HT-29 (cell line): ENCODE measurements at regions not wholly inside any gene's neighbourhood (a gene's known extent, or its start where the extent isn't known, plus 50 kb on each side); places are given as distances from the start of the nearest gene placed in this dataset.
"Not testable (repeated sequence)": the region's sequence is repeated elsewhere in the genome, so short reads cannot be mapped to it uniquely, and the experiment has no call there.

Experiments
- DNase-seq: peaks from one replicate; pipeline ENCODE4 v3.0.0-alpha.2; 2015; ENCODE audit warnings: low spot score

DNA sequence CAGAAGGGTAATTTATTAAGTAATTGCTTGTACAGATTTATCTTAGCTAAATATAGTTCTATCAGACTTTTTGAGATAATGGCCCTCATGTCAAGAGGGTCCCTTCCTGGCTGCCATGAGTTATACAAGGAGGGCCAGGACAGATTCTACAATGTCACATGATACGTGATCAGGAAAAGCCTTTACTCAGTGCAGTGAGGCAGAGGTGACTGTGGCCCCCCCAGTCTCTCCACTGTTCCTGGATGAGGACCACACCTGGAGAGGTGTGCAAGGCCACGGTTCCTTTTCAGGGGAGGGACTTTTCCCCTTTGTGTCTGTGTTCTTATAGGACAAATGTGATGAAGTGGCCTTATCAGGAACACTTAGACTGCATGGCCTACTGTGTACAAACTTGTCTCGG is 54.3 kb upstream of the LRCH1 start:
- no peak for DNase-seq

DNA sequence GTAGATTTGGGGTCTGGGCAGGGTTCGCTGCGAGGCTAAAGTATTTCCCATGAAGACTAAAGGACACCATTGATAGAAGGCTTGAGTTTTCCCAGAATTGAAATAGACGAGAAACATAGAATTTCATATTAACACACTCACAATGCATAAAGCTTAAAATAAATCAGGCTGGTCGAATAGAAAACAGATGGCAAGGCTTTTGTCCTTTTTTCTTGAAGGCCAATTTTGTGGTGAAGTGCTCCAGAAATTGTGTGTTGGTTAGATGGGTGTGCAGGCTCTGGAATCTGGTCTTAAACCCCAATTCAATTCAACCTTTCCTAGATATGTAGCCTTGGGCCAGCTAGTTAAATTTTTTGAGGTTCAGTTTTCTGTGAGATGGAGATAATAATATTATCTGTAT is 56.9 kb upstream of the LRCH1 start:
- DNase-seq: no peak

DNA sequence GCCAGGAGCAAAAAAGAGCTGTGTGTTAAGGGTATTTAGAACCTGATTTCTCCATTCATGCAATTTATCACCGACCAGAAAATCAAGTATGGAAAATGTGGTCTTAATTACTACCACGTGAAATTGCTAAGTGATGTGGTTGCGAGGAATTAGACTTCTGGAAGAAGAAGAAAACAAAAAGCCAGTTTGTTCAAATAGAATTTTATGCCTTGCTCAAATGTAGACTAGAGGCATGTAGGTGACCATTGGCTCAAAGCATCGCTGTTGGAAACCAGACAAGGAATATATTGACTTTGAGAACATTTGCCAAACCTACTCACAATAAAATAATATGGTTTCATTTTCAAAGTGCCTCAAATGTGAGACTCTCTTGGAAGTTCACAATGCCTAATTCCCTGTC is 57.3 kb upstream of the LRCH1 start:
- DNase-seq: no peak

DNA sequence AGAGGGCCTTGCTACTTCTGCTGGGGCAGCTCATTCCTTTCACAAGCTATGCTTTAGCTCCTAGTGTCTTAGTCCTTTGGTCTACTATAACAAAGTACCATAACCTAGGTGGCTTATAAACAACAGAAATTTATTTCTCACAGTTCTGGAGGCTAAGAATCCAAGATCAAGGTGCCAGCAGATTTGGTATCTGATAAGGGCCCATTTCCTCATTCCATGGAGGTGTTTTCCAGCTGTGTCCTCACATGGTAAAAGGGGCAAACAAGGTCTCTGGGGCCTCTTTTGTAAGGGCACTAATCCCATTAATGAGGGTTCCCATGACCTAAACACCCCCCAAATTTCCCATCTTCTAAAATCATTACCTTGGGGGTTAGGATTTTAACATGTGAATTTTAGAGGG is 57.9 kb upstream of the LRCH1 start:
- DNase-seq: peak; percentile 15

DNA sequence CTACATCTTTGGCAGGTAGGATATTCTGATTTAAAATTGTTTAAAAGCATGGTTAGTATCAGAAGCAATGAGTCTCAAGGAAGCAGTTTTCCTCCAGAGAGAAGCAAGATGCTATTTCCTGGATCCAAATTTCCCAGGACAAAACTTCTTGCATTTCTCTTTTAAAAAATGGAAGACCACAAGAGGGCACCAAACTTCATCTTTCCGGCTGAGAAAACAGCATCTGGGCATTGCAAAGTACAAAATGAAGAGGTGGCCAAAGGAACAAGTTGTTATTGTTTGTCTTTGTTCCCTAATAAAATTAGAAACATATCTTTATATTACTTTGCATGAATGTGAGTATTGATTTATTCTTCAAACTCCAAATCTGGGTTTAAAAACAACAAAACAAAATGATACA is 60.0 kb upstream of the LRCH1 start:
- peak; percentile 82 for DNase-seq

DNA sequence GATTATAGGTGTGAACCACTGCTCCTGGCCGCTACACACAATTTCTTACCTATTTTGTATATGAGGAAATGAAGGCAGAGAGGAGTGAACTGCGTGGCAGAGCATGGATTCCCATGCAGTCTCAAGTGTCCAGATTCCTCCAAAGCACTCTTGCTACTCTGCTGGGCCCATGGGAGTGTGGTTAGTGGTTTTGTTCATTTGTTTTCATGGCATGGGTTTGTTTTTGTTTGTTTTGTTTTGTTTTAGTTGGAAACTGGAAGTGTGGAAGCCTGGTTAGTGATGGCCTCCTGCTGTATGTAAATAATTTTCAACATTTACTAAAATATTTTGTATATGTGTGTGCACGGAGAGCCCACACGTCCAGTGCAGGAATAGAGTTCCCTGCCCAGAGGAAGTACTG is 61.3 kb upstream of the LRCH1 start:
- no peak for DNase-seq

DNA sequence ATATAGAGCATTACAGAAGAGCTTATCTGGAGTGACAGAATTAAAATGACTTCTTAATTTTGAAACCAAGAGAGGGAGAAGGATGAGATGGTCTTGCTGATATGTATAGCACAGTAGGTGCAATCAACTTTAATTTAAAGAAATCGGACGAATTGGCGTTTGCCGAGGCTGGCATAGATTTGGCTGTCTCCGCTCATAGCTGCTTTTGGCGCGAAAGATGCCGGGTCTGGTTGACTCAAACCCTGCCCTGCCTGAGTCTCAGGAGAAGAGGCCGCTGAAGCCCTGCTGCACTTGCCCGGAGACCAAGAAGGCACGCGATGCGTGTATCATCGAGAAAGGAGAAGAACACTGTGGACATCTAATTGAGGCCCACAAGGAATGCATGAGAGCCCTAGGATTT is 62.3 kb upstream of the LRCH1 start:
- DNase-seq: not testable (repeated sequence)

DNA sequence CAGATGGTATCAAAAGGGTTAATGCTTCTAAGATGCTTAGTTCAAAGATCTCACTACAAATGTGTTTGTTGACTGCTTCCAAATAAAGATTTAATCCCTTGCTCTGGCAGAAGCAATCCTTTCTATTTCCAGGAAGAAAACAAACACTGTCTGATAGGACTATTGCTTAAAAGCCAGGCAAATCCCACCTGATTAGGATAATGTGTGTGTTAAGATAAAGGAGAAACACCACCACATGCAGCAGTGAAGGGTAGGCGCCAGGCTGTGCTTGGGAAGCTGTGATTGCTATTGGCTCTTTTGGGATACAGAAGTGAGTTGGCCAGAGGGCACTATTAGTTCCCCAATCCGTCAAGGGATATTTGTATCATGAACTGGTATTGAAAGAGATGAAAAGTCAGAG is 62.8 kb upstream of the LRCH1 start:
- DNase-seq: no peak

DNA sequence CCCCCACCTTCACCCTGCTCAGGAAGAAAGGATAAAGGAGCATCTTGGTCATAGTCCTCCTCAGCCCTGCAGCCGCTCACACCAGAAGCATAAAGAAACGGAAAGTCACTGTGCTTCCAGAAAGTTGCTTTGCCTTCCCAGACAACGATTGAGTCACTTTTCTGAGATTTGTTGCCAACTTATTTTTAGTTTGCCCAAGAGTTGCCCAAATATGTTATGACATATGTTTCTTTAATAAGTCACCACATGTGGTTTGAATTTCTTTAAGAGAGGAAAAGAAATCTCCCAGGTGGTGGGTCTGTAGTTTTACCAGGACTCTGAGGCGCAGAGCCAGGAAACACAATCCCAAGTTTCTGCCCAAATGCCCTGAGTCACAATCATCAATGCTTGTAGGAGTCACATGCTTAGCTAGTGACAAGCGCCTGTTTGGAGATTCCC is 63.4 kb upstream of the LRCH1 start:
- DNase-seq: no peak

DNA sequence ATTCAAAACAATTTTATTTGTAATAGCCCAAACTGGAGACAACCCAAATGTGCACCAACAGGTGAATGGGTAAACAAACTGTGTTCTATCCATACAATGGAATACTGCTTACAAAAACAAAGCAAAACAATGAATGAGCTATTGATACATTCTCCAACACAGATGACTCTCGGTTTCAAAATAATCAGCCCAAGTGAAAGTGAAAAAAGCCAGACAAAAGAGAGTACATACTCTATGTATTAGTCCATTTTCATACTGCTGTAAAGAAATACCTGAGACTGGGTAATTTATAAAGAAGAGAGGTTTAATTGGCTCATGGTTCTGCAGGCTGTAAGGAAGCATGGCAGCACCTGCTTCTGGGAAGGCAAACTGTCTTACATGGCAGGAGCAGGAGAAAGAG is 65.2 kb upstream of the LRCH1 start:
- DNase-seq: no peak

DNA sequence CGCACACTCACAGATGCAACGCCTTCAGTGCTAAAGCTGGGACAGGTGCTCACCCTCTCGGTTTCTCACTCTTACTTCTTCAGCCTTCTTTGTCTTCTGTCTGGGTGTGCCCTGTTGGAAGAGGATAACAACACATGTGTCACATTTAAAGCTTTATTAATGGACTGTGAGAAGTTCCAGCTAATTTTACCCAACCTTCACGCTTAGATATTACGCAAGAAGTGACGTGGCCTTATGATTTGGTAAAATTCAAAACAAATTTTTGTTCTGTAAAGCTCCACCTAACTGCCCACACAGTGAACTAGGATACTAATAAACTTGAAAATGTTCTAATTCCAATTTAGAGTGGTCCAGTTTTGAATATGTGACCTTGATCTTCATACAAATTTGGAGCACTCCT is 66.7 kb upstream of the LRCH1 start:
- no peak for DNase-seq

DNA sequence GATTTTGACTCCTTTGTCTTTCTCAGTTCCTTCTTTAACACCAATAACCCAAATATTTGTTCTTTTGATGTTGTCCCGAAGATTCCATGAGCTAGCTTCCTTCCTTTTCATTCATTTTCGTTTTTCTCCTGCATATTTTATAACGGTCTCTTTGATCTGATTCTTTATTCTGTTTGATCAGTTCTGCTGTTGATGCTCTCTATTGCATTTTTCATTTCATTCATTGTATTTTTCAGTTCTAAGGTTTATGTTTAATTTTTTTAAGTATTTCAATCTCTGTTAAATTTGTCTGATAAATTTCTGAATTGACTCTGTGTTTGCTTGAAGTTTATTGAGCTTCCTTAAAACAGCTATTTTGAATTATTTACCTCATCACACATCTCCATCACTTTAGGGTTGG is 68.4 kb upstream of the LRCH1 start:
- DNase-seq: no peak

DNA sequence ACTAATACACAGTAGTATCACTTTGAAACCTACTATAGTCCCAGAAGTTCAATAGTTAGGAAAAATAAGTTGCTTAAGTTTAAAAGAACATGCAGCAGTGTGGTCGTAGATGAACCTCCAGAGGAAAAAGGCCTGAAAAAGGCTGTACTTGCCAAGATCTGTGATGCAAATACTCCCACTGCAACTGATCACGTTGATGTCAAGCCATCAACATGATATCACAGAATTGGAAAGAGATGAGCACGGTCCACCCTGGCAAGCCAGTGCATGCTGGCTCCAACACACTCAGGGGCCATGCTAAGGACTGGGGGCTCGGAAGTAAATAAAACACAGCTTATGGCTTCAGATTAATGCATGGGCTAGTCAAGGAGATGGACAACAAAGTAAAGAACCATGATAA is 71.8 kb upstream of the LRCH1 start:
- DNase-seq: no peak

DNA sequence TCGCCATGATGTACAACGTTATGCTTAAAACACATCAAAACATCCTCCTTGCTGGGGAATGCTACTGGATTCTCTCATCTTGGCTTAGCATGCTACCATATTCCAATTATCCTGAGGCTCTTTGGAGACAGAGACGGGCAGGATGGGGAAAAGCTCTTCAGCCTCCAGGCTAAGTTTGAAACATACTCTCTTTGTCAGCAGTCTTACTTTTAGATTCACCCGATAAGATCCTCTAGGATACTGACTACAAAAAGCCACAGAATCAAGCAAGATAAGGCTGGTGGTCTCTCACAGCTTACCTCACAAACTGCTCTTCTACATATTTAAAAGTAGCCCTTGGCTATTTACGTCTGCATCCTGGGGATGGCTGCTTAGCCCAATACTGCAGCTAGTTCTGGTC is 72.8 kb upstream of the LRCH1 start:
- no peak for DNase-seq

DNA sequence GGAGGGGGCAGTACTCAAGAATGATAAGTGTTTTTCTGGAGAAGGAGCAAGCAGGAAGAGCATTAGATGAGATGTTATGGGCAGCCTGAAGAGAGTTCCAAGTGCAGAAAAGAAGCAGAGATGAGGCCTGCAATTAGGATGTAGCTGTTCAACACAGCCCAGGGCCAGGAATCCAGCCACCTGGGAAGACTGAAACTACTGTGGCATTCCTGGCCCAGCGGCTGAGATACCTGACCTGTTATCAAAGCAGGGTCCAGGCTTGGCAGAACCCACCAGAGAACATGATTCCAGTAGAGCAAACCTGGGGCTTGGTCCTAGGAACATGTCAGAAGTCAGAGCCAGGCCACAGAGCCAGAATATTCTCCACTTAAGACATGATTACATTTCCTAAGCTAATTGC is 73.3 kb upstream of the LRCH1 start:
- no peak for DNase-seq

DNA sequence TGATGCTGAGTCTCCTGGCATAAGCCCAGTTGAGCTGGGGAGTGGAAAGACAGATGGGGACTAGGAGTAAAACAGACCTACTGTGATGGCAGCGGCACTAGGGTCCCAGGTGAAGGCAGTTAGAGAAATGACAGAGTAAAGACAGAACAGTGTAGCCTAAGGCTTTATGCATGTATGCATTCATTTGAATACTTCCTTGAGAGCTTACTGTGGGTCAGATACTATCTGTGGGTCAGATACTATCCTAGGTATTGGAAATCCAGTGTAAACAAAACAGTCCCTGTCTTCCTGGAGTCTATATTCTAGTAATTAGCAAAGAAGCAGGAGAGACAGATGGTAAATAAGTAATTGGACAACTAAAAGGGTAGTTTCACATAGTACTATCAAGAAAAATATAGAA is 73.7 kb upstream of the LRCH1 start:
- no peak for DNase-seq

DNA sequence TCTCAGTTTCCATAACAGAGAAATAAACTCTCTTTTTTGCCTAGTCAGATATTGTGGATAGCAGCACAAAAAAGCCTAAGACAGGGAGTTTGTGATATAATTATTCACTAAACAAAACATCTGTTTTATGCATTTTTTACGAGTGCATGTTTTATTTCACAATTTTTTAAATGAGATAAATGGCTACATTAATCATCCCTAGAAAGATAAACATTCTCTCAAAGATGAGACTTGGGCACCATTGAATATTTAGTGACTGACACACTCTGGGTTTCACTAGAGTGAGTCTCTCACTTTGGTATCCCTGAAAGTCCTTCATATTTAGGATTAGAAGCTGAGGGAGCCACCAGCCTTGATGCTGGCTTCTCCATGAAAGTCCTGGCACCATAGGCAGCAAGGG is 74.3 kb upstream of the LRCH1 start:
- no peak for DNase-seq

DNA sequence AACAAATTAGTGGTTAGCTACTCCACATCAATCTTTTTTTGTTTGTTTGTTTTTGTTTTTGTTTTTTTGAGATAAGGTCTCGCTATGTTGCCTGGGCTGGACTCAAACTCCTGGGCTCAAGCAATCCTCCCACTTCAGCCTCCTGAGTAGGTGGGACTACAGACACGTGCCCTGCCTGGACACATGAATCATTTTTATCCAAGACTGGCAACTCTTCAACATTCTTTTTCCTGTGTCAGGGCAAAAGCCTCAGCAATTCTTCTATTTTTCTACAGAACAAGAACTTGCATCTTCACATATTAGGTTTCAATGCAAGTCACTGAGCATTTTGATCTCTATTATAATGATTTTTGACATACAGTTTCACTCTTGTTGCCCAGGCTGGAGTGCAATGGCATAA is 76.8 kb upstream of the LRCH1 start:
- no peak for DNase-seq

DNA sequence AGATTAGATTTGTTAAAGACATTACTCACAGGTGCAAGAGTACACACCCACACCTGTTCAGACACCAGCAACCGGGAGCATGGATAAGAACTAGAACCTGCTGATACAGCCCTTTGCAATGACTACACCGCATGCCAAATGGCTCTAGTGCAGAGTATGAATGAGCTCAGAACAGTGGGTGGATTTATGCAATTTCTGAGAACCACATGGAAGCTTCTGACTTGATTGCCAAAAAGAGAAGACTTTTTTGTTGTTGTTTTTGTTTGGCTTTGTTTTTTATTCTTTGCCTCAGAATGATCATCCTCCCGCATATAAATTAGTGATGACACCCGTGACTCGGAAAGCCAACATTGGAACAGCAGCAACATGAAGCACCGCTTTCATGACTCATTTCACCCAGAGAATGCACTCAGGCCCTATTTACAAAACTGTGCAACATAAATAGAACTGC is 77.4 kb upstream of the LRCH1 start:
- DNase-seq: no peak

DNA sequence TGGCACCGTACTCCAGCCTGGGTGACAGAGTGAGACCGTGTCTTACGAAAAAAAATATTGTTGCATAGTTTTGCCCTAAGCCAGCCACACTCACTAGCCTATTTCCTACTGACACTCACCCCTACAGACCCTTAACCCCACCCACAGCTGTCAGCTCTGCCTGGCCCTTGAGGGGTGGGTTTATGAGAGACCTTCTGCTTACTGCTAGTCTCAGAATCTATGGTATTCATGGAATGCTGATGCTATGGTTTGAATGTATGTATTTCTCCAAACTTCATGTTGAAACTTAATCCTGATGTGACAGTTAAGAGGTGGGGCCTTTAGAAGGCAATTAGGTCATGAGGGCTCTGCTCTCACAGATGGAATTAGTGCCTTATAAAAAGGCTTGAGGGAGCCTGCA is 79.2 kb upstream of the LRCH1 start:
- DNase-seq: no peak

DNA sequence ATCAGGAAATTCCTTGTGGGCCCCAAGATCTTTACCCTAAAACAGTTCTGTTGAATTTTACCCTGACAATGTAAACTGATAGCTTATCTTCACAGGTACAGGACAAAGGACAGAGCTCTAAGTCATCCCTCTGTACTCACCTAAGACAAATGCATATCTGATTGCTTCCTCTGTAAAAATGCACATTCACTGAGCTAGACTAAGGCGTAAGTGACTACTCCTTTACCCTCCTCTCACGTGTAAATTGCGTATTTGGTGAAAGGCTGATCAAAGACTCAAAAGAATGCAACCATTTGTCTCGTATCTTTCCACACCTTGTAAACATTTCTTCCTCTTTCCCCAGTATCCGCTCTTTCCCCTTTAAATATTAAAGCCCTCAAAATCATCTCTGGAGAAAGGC is 80.6 kb upstream of the LRCH1 start:
- no peak for DNase-seq

DNA sequence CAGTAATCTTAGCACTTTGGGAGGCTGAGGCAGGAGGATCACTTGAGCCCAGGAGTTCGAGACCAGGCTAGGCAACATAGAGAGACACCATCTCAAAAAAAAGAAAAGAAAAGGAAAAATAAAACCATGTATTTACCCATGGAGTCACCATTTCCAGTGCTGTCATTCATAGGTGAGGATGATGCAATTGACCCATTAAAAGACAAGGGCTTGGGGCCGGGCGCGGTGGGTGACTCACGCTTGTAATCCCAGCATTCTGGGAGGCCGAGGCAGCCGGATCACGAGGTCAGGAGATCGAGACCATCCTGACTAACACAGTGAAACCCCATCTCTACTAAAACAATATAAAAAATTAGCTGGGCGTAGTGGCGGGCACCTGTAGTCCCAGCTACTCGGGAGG is 82.6 kb upstream of the RUBCNL start:
- DNase-seq: not testable (repeated sequence)

DNA sequence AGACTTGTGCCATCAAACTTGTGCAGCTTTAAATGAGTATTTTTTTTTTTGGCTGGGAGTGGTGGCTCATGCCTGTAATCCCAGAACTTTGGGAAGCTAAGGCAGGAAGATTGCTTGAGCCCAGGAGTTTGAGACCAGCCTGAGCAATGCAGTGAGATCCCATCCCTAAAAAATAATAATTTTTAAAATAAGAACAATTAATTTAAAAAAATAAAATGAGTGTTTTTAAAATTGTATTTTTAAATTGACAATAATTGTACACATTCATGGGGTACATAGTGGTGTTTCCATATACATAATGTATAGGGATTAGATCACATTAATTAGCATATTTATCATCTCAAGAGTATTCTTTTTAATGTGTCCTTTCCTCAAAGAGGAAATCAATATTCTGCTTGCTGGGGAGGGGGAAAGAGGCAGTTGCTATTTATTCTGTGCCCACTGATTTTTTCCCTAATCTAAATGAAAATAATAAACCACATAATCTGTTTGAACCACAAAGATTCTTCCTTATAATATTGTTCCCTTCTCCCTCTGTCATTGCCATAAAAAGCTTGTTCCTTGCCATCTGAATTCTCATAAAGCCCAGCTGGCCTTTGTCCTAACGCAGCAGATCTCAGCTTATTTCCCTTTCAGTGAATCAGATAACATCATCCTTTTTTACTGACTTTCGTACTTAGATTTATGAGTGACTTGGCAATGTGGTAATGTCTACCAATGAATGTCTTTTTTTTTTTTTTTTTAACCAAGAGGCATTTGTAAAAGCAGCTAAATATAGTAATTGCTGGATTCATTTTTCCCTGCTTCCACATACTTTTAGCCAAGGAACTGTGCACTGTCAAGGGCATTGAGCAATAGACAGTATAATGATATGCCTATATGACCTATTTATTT is 81.8 kb upstream of the RUBCNL start:
- DNase-seq: no peak

DNA sequence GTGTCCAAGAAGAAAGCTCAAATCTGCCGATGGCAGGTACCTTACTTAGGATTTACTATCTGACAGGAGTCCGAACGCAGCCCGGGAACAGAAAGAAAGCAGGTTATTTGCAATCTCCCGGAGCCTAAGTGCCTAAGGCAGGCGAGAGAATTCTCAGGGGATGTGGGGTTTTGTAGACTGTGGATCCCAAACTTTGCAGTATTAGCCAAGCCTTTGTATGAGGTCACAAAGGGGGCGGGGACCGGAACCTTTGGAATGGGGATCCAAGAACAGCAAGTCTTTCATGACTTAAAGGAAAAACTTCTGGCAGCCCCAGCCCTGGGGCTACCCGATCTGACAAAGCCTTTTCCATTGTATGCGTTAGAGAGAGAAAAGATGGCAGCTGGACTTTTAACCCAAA is 80.6 kb upstream of the RUBCNL start:
- not testable (repeated sequence) for DNase-seq
